ENCODE measurements at regions not wholly inside any gene's neighbourhood (a gene's known extent, or its start where the extent isn't known, plus 50 kb on each side); places are given as distances from the start of the nearest gene placed in this dataset.

GRCh38 chr14:55771242-55771981 lies 191.4 kb downstream of the KTN1 start:
- TF ChIP-seq CTCF (IDR thresholded peaks at IDR 0.05), result no peak
- no peak for TF ChIP-seq POLR2A (IDR thresholded peaks at IDR 0.05)
